ENCODE measurements at regions not wholly inside any gene's neighbourhood (a gene's known extent, or its start where the extent isn't known, plus 50 kb on each side); places are given as distances from the start of the nearest gene placed in this dataset.

DNA sequence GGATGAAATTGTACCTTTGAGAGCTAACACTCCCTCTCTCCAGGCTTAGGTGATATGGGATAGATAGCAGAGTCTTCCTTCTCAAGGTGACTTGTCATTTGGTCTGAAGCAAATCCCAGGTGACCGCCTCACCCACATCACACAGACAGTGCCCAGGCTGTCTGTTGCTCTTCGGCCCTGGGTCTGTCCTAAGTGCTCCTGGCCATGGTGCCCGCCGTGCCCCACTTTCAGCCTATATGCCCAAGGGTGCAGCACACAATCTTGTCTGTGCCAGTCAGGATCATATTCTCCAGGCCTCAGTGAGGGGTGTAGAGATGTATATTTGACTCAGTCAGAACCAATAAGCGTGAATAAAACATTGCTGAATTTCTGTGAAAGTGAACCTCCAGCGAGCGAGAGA, 326.8 kb downstream of the DYSF start:
- TF ChIP-seq POLR2A (IDR thresholded peaks at IDR 0.05) = no peak
- TF ChIP-seq, protein P1, sequence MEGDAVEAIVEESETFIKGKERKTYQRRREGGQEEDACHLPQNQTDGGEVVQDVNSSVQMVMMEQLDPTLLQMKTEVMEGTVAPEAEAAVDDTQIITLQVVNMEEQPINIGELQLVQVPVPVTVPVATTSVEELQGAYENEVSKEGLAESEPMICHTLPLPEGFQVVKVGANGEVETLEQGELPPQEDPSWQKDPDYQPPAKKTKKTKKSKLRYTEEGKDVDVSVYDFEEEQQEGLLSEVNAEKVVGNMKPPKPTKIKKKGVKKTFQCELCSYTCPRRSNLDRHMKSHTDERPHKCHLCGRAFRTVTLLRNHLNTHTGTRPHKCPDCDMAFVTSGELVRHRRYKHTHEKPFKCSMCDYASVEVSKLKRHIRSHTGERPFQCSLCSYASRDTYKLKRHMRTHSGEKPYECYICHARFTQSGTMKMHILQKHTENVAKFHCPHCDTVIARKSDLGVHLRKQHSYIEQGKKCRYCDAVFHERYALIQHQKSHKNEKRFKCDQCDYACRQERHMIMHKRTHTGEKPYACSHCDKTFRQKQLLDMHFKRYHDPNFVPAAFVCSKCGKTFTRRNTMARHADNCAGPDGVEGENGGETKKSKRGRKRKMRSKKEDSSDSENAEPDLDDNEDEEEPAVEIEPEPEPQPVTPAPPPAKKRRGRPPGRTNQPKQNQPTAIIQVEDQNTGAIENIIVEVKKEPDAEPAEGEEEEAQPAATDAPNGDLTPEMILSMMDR (IDR thresholded peaks at IDR 0.05) = no peak
